HG03039 (cell line): ENCODE measurements at regions not wholly inside any gene's neighbourhood (a gene's known extent, or its start where the extent isn't known, plus 50 kb on each side); places are given as distances from the start of the nearest gene placed in this dataset.
A peak's percentile ranks its signal among the peaks of the same experiment; 100 is the strongest.
"Not testable (repeated sequence)": the region's sequence is repeated elsewhere in the genome, so short reads cannot be mapped to it uniquely, and the experiment has no call there.

ENCODE experiments used
- ATAC-seq: cut with Tn5 transposase; IDR thresholded peaks from one replicate; pipeline ENCODE4 v1.9.1; 2021; ENCODE audit warnings: mild to moderate bottlenecking, moderate library complexity; ENCODE audit not compliant: unreplicated experiment

DNA sequence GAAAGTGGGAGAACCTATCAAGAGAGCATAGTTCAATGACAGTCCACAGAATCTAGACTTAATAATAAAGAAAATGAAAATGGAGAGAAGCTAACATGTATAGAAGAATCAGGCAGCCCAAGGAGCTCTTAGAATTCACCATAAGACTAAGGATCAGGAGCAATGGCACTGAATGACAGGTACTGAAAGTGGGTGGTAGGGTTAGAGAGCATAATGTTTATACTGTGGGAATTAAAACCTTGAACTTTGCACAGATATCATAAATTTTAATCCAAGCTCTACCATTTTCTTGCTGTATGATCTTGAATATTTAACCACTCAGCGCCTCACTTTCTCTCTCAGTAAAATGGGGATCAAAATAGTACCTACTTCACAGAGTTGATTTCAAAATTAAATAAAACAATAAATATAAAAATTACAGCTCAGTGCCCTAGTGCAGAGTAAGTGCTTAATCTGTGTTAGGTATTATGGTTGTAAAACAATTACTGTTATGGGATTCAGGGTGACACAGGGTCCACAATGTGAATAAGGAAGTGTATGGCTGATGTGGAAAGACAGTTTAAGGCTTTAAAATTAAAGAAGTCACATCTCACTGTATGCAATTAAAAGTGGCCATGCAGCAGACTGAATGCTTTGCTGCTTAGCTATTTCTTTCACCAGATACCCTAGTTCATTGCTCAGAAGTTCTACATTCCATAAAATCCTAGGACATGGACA, 319.8 kb downstream of the HINT1 start:
- no peak for ATAC-seq

DNA sequence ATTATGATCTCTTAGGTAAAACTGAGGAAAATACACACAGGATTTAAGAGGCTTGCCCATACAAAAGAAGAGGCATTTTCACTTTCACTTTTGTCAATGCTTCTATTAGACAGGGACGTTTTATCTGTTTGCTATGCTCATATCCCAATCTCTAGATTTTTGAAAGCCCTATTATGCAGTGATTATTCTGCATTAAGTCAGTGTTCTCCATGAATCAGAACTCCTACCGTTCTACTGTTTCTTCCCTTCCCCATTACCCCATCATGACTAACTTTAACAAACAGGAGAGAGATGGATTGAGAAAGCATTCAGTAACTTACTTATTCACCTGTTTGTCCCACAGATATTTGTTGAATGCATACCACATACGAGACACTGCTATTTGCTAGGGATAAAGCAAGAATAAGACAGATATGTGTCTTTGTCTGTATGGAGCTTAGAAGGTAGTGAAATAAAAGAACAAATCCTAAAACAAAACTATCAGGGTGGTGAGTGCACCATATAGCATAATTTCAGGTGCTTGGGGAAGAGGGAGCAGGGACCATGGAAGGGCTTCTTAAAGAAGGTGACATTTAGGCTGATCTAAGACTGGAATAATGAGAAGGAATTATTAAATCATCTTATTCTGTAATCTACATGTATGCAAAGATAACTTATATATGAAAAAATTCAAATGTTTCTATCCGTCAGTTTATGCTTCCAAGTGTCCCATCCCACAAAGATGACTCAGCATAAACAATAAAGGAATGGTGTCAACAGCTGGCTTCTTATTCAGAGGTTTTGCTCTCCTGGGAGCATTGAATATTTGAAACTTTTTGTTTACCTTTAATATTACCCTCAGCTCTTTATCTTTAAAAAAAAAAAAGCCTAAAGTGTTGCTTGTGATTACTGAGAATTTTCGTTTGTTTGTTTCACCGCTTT, 328.1 kb downstream of the HINT1 start:
- ATAC-seq, result peak; percentile 66

DNA sequence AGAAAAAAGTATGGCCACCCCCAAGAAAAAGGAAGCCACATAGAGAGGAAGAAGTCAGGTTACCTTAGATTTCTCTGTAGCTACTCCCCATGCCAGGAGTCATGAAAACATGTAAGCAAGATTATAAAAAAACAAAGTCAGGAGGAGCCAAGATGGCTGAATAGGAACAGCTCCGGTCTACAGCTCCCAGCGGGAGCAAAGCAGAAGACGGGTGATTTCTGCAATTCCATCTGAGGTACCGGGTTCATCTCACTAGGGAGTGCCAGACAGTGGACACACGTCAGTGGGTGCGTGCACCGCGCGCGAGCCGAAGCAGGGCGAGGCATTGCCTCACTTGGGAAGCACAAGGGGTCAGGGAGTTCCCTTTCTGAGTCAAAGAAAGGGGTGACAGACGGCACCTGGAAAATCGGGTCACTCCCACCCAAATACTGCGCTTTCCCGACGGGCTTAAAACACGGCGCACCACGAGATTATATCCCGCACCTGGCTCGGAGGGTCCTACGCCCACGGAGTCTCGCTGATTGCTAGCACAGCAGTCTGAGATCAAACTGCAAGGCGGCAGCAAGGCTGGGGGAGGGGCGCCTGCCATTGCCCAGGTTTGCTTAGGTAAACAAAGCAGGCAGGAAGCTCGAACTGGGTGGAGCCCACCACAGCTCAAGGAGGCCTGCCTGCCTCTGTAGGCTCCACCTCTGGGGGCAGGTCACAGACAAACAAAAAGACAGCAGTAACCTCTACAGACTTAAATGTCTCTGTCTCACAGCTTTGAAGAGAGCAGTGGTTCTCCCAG, 347.3 kb downstream of the HINT1 start:
- not testable (repeated sequence) for ATAC-seq

DNA sequence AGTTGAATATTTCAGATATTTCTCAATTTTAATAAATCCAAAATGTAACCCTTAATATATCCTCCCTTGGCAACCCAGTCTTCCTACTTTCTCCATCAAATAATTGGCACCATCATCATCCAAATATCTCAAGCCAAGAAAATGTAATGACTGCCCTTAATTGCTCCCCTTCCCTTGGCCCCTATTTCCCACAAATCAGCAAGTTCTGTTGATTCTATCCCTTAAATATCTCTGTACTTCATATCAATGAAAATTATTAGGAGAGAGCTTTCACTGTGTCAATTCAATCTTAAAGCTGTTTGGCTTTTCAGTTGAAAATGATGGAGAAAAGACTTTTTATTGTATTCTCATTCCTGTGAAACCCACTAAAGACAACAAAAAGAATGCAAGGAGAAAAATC, 349.8 kb downstream of the HINT1 start:
- ATAC-seq, result no peak

DNA sequence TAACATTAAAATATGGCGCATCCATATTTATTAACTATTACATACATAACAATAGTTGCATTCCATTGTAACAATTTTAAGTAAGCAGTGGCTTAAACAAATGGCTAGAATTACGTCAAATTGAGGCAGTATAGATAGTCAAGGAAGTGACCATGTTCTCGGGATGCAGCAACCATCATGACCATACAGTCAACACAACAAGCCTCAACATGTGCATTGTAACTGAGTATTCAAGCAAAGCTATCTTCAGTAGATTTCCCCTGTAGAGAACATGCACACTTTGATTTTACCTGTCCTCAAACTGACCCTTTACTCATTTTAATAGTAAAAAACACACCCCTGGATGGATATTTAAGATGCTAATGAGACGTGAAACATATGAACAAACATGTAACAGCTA, 356.4 kb downstream of the HINT1 start:
- no peak for ATAC-seq

DNA sequence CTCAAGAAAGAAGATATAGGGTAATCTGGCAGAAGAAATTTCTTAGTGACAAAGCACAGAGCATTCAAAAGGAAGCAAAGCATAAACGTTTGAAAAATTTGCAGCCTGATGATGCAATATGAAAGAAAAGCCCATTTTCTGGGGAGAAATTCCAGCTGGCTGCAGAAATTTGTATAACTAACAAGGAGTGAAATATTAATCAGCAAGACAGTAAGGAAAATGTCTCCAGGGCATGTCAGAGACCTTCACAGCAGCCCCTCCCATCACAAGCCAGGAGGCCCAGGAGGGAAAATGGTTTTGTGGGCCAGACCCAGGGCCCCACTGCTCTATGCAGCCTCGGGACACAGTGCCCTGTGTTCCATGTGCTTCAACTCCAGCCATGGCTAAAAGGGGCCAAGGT, 359.4 kb downstream of the HINT1 start:
- ATAC-seq, result no peak

DNA sequence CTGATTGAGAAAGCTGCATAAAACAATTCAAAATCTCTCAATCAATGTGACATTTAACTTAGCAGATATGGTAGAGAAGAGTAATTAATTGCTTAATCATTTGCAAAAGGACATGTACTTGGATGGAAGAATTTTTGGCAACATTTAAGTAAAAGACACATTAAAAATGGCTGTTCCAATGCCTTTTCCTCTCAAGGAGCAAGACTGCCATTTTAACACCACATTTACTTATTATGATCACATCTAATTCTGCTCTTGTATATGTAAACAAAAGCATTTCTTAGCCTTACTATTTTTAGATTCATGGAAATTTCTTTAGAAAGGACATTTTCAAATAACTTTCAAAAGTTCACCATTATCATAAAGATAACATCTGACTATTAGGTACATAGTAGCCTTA, 360.0 kb downstream of the HINT1 start:
- ATAC-seq, result no peak

DNA sequence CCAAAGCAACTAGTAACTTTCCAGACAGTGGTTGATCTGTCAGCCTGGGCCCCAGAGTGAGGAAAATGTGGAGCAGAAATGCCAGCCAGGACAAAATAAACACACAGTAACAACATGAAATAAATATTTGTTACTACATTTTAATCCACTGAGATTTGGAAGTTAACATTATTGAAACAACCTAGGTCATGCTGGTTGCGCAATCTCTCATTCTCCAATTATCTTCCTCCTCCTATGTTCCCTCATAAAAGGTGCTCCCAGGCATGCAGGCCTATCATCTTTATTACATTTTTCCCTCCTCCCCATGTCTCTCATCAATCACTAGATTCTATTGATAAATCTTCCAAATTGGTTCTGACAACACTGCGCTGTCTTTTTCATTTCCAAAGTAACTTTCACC, 363.1 kb downstream of the HINT1 start:
- no peak for ATAC-seq

DNA sequence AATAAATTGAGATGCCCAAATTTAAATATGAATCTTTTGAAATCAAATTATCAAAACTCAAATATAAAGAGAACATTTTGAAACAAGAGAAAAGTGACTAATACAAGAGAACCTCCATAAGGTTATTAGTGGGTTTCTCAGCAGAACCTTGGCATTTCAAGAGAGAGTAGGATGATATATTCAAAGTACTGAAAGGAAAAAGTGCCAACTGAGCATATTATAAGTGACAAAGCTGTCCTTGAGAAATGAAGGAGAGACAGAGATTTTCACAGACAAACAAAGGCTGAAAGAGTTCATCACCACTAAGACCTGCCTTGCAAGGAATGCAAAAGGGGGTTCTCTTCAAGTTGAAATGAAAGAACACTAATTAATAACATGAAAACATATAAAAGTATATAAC, 366.0 kb downstream of the HINT1 start:
- ATAC-seq, result no peak

DNA sequence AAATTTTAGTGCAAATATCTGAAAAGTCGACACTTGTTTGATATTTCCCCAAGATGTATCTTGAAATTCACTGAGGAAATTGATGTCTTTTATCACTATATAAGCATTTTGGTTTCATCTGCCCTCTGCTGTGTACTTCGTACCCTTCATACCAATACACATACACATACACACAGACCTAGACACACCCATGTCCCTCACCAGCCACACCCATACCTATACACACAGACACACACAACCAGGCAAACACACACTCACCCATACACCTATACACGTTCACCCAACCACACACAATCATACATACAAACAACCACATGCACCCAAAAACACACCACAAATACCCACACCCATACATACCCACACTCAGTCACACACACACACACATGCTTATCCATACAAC, 367.8 kb downstream of the HINT1 start:
- no peak for ATAC-seq

DNA sequence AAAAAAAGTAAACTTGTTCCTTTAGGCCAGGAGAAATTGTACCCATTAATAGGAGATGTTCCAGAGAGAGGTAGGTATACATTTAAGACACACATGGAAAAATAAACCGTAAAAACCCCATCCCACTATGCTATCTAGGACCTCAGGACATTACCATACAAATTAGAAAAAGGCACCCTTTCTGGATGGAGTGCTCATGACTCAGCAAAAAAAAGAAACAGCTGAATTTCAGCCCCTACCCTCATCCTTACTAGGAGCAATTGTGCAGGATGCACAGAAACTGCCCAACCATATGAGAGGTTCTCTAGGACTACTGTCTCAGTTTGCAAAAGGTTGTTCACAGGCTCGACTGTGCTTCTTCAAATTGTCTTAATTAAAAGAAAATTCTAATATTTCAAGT, 368.2 kb downstream of the HINT1 start:
- ATAC-seq, result no peak

DNA sequence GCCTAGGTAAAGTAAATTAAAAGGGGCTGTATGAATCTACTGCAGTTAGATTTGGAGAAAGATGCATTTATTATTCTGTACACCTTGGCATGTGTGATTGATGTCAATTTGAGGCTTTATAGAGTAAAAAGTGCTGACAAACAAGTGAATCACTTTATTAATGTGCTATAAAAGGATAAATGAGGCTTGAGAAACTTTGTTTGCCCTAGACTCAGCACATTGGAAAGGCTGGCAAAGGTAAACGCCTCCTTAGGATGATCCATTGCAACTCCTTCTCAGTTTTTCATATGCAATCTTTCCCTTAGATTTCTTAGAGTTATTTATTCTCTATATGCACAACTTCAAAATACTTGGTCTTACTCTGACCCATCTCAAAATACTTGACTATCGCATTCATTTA, 369.0 kb downstream of the HINT1 start:
- no peak for ATAC-seq

DNA sequence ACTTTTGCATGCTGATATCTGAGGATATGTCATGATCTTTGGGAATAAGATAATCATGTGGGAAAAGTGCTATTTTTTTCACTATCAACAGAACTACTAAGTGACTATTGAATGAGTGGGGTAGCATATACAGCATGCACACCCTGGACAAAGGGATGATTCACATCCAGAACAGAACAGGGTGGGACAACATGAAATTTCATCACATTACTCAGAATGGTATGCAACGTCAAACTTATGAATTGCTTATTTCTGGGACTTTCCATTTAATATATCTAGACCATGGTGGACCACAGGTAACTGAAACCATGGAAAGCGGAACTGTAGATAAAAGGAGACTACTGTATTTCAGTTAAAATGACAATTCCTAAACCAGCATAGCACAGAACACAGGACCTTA, 370.0 kb downstream of the HINT1 start:
- no peak for ATAC-seq

DNA sequence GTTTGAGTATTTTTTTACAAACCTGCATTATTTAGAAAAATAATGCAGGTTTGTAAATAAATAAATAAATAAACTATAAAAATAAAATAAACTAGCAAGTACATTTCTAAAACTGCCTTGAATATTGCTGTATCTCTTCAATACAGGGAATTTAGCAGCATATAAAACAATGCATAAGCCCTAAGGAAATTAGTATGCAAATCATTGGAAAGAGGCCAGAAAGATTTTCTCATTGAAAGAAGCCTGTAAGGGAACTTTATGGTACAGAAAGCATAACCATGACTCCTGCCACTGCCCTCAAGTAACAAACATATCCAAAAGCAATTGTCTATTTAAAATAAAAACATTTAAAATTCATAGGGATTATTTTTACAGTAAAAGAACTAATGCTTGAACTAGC, 387.3 kb downstream of the HINT1 start:
- no peak for ATAC-seq

DNA sequence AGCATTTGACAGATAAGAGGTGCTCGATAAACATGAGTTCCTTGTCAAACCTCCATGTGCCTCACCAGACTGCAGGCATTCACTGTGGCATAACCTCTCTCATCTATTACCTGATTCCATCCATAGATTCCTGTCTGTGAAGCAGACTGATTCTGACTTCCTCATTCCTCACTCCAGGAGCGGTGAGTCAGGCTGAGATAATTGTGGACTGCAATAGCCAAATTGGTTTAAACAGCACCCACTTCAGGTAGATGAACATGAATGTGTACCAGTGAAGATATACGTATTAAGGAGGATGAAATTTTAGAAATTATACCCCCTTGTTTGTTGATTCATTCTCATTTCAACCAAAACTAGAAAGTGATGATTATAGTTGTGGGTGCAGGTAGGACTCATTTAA, 391.2 kb downstream of the HINT1 start:
- no peak for ATAC-seq

DNA sequence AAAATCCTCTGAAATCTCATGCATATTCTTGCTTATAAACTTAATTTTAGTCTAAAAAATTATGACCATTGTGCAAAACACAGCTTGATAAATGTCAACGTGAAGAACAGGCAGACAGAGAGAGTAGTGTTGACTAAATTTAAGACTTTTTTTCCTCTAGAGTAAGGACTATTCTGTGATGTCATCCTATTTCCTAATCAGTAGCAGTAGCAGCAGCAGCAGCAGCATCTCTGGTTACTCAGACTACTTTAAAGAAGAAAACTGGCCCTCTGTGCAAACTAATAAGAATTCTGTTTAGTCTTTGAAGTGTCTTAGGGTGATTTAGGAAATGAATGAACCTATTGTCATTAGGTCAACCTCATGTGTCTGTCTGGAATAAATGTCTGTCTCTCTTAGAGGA, 403.0 kb downstream of the HINT1 start:
- ATAC-seq, result no peak

DNA sequence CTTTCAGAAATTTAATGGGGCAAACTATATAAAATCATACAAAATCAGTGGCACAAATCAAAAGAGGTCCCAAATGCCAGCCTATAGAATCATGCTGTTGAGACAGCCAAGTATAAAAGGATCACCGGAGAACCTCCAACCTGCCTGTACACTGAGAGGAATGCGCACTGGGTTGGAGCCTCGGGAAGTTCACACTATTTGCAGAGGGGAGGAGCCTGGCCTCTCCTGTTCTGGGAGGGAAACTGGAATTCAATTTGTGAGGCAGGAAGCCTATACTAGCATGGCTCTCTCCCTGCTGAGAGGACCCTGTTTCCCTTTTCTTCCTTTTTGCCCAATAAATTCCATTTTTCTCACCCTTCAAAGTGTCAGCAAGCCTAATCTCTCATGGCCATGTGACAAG, 406.0 kb downstream of the HINT1 start:
- no peak for ATAC-seq

DNA sequence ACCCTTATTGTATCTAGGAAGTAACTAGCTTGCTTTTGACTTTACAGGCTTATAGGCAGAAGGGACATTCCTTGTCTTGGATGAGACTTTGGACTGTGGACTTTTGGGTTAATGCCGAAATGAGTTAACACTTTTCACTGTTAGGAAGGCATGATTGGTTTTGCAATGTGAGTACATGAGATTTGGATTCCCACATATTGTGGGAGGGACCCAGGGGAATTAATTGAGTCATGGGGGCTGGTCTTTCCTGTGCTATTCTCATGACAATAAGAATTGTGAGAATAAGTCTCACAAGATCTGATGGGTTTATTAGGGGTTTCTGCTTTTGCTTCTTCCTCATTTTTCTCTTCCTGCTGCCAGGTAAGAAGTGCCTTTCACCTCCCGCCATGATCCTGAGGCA, 417.5 kb downstream of the HINT1 start:
- ATAC-seq, result no peak

DNA sequence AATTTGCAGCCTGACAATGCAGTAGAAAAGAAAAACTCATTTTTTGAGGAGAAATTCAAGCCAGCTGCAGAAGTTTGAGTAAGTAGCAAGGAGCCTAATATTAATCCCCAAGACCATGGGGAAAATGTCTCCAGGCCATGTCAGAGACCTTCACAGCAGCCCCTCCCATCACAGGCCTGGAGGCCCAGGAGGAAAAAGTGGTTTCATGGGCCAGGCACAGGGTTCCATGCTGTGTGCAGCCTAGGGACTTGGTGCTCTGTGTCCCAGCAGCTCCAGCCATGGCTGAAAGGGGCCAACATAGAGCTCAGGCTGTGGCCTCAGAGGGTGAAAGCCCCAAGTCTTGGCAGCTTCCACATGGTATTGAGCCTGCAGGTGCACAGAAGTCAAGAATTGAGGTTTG, 418.4 kb downstream of the HINT1 start:
- ATAC-seq, result not testable (repeated sequence)

DNA sequence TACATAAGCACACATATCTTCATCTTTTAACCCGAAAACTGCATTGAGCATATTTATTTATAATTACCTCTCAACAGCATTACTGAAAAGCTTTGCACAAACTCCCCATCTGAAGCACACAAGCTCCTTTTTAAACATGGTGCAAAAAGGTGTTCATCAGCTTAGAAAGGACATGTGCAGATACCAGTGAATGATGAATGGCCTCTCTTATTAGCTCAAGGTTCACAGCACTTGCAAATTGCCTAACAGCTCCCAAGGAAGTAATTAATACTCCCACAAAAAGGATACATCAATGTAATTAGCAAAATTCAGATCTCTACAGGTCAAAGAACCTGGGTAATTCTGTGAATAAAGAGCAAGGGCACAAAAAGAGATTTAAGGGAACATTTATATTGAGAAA, 422.0 kb downstream of the HINT1 start:
- ATAC-seq, result no peak

DNA sequence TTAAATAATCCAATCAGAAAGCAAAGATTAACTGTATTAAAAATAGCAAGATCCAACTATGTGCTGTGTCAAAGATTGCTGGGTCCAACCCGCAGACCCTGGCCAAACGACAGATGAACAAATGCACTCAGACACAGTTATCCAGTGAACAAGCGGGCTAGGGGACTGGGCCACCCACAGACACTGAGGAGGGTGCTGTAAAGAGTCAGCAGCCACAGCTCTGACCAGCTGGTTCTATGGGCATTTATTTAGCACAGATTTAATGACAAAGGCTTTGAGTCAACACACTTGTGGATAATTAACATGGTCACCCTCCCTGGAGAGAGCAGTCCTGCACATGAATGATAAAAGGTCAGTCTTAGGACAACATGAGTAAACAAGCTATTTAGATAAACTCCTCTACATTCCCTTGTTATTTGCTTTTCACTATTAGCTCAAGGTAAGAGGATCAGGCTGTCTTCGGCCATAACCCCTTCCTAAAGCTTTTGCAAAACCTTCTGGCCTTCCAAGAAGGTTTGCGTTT, 424.9 kb downstream of the HINT1 start:
- no peak for ATAC-seq
